ENCODE measurements at regions not wholly inside any gene's neighbourhood (a gene's known extent, or its start where the extent isn't known, plus 50 kb on each side); places are given as distances from the start of the nearest gene placed in this dataset.

DNA sequence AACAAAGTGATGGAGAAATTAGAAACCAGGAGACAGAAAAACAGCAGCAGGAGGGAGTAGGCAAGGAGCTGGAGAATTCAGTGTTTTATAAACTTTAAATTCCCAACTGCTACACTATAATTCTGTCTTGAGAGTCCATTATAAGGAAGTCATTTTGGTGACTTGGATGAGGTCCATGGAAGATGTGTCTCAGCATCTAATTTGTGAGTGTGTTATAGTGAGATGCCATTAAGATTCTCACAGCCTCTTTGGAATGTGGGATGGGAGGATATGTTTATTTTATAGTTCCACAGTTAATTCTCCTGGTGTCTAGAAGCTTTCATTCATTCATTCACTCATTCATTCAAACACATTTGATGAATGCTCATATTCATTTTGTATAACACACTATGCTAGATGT lies 206.0 kb upstream of the MYOCD start:
- Histone ChIP-seq H3K9ac (ENCODE audit: low read depth, low read length) (no peak overlapping the region), H3K4me2 (ENCODE audit: low read length) (no peak overlapping the region), H3K4me3 (ENCODE audit: low read length) (no peak overlapping the region), H3K36me3 (ENCODE audit: insufficient read depth, low read length) (no peaks in the 10 kb centered on the region), H3K9me3 (replicated peaks; ENCODE audit: low read length) (no peaks in the 10 kb centered on the region), H3K4me1 (ENCODE audit: control insufficient read depth, insufficient read depth, low read length) (no peaks in the 10 kb centered on the region), H3K27me3 (ENCODE audit: control insufficient read depth, insufficient read depth, low read length) (no peaks in the 10 kb centered on the region)

- H3K36me3 ChIP-seq (ENCODE audit: insufficient read depth, low read length), result no peaks in the 10 kb centered on the region
- no peak overlapping the region for H3K9ac ChIP-seq (ENCODE audit: low read depth, low read length)
- H3K27me3 ChIP-seq (ENCODE audit: control insufficient read depth, insufficient read depth, low read length), result no peaks in the 10 kb centered on the region
- H3K4me2 ChIP-seq (ENCODE audit: low read length), result no peak overlapping the region
- no peak overlapping the region for H3K4me3 ChIP-seq (ENCODE audit: low read length)
- H3K9me3 ChIP-seq (replicated peaks; ENCODE audit: low read length), result no peaks in the 10 kb centered on the region
- H3K4me1 ChIP-seq (ENCODE audit: control insufficient read depth, insufficient read depth, low read length), result no peaks in the 10 kb centered on the region
Observed at GRCh38 chr17:12463102-12463501, 202.6 kb upstream of the MYOCD start.

- no peak overlapping the region for H3K9ac ChIP-seq (ENCODE audit: low read depth, low read length)
- H3K27me3 ChIP-seq (ENCODE audit: control insufficient read depth, insufficient read depth, low read length), result no peaks in the 10 kb centered on the region
- H3K36me3 ChIP-seq (ENCODE audit: insufficient read depth, low read length), result no peaks in the 10 kb centered on the region
- H3K4me2 ChIP-seq (ENCODE audit: low read length), result no peak overlapping the region
- no peak overlapping the region for H3K4me3 ChIP-seq (ENCODE audit: low read length)
- H3K9me3 ChIP-seq (replicated peaks; ENCODE audit: low read length), result no peaks in the 10 kb centered on the region
- no peaks in the 10 kb centered on the region for H3K4me1 ChIP-seq (ENCODE audit: control insufficient read depth, insufficient read depth, low read length)
Observed at GRCh38 chr17:12472252-12473173, 193.2 kb upstream of the MYOCD start.

DNA sequence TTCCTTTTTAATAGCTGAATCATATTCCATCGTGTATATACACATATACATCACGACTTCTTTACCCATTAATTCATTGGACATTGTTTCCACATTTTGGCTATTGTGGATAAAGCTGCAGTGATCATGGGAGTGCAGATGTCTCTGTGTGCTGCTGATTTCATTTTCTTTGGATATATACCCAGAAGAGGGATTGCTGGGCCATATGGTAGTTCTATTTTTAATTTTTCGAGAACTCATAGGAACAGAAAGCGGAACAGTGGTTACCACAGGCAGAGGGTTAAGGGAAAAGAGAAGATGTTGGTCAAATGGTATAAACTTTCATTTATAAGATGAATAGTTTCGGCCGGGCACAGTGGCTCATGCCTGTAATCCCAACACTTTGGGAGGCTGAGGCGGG lies 187.4 kb upstream of the MYOCD start:
- Histone ChIP-seq H3K36me3 (ENCODE audit: insufficient read depth, low read length) (no peaks in the 10 kb centered on the region), H3K9me3 (replicated peaks; ENCODE audit: low read length) (no peaks in the 10 kb centered on the region), H3K4me2 (ENCODE audit: low read length) (no peak overlapping the region), H3K4me3 (ENCODE audit: low read length) (no peak overlapping the region), H3K27me3 (ENCODE audit: control insufficient read depth, insufficient read depth, low read length) (no peaks in the 10 kb centered on the region), H3K9ac (ENCODE audit: low read depth, low read length) (no peak overlapping the region), H3K4me1 (ENCODE audit: control insufficient read depth, insufficient read depth, low read length) (no peaks in the 10 kb centered on the region)

DNA sequence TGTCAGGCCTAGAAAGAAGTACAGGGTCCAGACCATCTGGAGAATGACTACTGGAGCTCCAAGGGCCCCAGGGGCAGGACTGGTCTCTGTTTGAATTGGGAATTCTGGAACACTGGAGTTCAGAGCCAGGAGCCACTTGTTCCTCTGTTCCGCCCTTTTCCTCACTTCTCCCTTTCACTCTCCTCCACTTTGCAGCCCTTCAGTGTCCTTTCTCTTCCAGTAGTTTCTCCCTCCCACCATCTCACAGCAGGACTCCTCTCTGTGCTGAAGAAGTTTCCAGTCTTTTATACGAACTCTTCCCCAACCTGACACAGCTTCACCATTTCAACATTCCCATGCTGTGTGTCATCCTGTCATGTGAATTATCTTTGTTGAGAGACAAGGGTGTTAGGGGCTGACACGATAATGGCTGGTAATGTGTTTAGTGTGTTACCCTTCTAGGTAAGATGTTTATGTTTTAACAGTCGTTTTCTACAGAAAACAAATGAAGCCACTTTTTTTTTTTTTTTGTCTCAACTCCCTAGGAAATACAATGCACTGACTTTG lies 180.3 kb upstream of the MYOCD start:
- H3K36me3 ChIP-seq (ENCODE audit: insufficient read depth, low read length), result no peaks in the 10 kb centered on the region
- no peak overlapping the region for H3K4me3 ChIP-seq (ENCODE audit: low read length)
- H3K4me1 ChIP-seq (ENCODE audit: control insufficient read depth, insufficient read depth, low read length), result no peaks in the 10 kb centered on the region
- H3K9ac ChIP-seq (ENCODE audit: low read depth, low read length), result no peak overlapping the region
- peaks cover 3% of the 10 kb centered on the region for H3K27me3 ChIP-seq (ENCODE audit: control insufficient read depth, insufficient read depth, low read length)
- H3K9me3 ChIP-seq (replicated peaks; ENCODE audit: low read length), result no peaks in the 10 kb centered on the region
- H3K4me2 ChIP-seq (ENCODE audit: low read length), result no peak overlapping the region

- H3K36me3 ChIP-seq (ENCODE audit: insufficient read depth, low read length), result no peaks in the 10 kb centered on the region
- H3K9me3 ChIP-seq (replicated peaks; ENCODE audit: low read length), result no peaks in the 10 kb centered on the region
- H3K4me1 ChIP-seq (ENCODE audit: control insufficient read depth, insufficient read depth, low read length), result no peaks in the 10 kb centered on the region
- no peak overlapping the region for H3K4me2 ChIP-seq (ENCODE audit: low read length)
- H3K4me3 ChIP-seq (ENCODE audit: low read length), result no peak overlapping the region
- peaks cover 3% of the 10 kb centered on the region for H3K27me3 ChIP-seq (ENCODE audit: control insufficient read depth, insufficient read depth, low read length)
- no peak overlapping the region for H3K9ac ChIP-seq (ENCODE audit: low read depth, low read length)
Observed at GRCh38 chr17:12489325-12489724, 176.4 kb upstream of the MYOCD start.

DNA sequence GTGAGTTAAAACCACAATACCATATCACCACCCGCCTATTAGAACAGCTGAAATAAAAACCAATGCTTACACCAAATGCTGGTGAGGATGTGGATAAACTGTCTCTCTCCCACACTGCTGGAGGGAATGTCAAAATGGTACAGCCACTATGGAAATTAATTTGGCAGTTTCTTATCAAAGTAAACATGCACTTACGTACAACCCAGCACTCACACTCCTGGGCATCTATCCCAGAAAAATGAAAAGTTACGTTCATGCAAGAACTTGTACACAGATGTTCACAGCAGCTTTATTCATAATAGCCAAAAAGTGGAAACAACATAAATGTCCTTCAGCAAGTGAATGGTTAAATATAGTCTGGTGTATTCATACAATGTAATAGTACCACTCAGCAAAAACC lies 173.2 kb upstream of the MYOCD start:
- no peak overlapping the region for H3K4me2 ChIP-seq (ENCODE audit: low read length)
- no peak overlapping the region for H3K4me3 ChIP-seq (ENCODE audit: low read length)
- H3K27me3 ChIP-seq (ENCODE audit: control insufficient read depth, insufficient read depth, low read length), result no peaks in the 10 kb centered on the region
- H3K9ac ChIP-seq (ENCODE audit: low read depth, low read length), result no peak overlapping the region
- no peaks in the 10 kb centered on the region for H3K4me1 ChIP-seq (ENCODE audit: control insufficient read depth, insufficient read depth, low read length)
- H3K36me3 ChIP-seq (ENCODE audit: insufficient read depth, low read length), result no peaks in the 10 kb centered on the region
- H3K9me3 ChIP-seq (replicated peaks; ENCODE audit: low read length), result no peaks in the 10 kb centered on the region

GRCh38 chr17:12505866-12506265 lies 159.8 kb upstream of the MYOCD start:
- H3K4me1 ChIP-seq (ENCODE audit: control insufficient read depth, insufficient read depth, low read length), result peaks cover 22% of the 10 kb centered on the region
- no peak overlapping the region for H3K9ac ChIP-seq (ENCODE audit: low read depth, low read length)
- no peaks in the 10 kb centered on the region for H3K36me3 ChIP-seq (ENCODE audit: insufficient read depth, low read length)
- no peaks in the 10 kb centered on the region for H3K9me3 ChIP-seq (replicated peaks; ENCODE audit: low read length)
- no peak overlapping the region for H3K4me3 ChIP-seq (ENCODE audit: low read length)
- H3K4me2 ChIP-seq (ENCODE audit: low read length), result no peak overlapping the region
- no peaks in the 10 kb centered on the region for H3K27me3 ChIP-seq (ENCODE audit: control insufficient read depth, insufficient read depth, low read length)

GRCh38 chr17:12507026-12507595 lies 158.6 kb upstream of the MYOCD start:
- H3K36me3 ChIP-seq (ENCODE audit: insufficient read depth, low read length), result no peaks in the 10 kb centered on the region
- H3K9ac ChIP-seq (ENCODE audit: low read depth, low read length), result no peak overlapping the region
- H3K27me3 ChIP-seq (ENCODE audit: control insufficient read depth, insufficient read depth, low read length), result no peaks in the 10 kb centered on the region
- H3K9me3 ChIP-seq (replicated peaks; ENCODE audit: low read length), result no peaks in the 10 kb centered on the region
- no peak overlapping the region for H3K4me2 ChIP-seq (ENCODE audit: low read length)
- no peak overlapping the region for H3K4me3 ChIP-seq (ENCODE audit: low read length)
- peaks cover 34% of the 10 kb centered on the region for H3K4me1 ChIP-seq (ENCODE audit: control insufficient read depth, insufficient read depth, low read length)

DNA sequence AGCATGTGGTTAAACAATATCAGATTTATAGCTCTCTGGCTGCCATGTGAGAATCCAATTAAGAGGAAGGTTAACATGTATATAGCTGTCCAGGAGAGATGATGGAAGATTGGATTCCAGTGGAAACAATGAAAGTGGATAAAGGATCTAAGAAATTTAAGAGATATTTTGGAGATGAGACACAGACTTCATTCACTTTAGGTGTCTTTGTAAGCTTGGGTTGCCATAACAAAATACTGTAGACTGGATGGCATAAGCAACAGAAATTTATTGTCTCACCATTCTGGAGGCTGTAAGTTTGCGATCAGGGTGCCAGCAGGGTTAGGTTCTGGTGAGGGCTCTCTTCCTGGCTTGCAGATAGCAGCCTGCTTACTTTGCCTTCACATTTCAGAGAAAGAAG lies 155.9 kb upstream of the MYOCD start:
- Histone ChIP-seq H3K27me3 (ENCODE audit: control insufficient read depth, insufficient read depth, low read length) (no peaks in the 10 kb centered on the region), H3K4me2 (ENCODE audit: low read length) (peak overlapping the region; percentile 48), H3K9ac (ENCODE audit: low read depth, low read length) (peak overlapping the region; percentile 64), H3K9me3 (replicated peaks; ENCODE audit: low read length) (no peaks in the 10 kb centered on the region), H3K4me3 (ENCODE audit: low read length) (no peak overlapping the region), H3K36me3 (ENCODE audit: insufficient read depth, low read length) (no peaks in the 10 kb centered on the region), H3K4me1 (ENCODE audit: control insufficient read depth, insufficient read depth, low read length) (peaks cover 44% of the 10 kb centered on the region)

DNA sequence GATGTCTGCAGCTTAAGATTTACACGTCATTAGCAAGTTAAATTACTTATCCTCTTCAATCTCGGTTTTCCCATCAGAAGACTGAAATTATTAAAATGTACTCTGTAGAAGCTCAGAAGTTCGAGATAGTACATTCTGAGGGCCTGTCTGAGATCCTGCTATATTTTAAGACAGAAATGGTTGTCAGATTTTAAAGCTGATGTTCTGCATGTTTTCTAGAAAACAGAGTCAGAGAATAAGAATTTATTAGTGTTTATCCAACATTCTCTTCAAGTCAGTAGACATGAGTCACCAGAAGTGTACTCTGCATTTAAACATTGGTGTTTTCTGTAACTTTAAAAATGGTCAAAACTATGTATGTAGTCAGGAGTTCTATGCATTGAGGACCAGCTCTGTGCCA lies 155.2 kb upstream of the MYOCD start:
- no peak overlapping the region for H3K4me3 ChIP-seq (ENCODE audit: low read length)
- no peaks in the 10 kb centered on the region for H3K36me3 ChIP-seq (ENCODE audit: insufficient read depth, low read length)
- no peaks in the 10 kb centered on the region for H3K9me3 ChIP-seq (replicated peaks; ENCODE audit: low read length)
- H3K27me3 ChIP-seq (ENCODE audit: control insufficient read depth, insufficient read depth, low read length), result no peaks in the 10 kb centered on the region
- peaks cover 37% of the 10 kb centered on the region for H3K4me1 ChIP-seq (ENCODE audit: control insufficient read depth, insufficient read depth, low read length)
- H3K9ac ChIP-seq (ENCODE audit: low read depth, low read length), result peak overlapping the region; percentile 64
- H3K4me2 ChIP-seq (ENCODE audit: low read length), result peak overlapping the region; percentile 48
